Hepatocyte (in vitro differentiated cells): ENCODE measurements at regions not wholly inside any gene's neighbourhood (a gene's known extent, or its start where the extent isn't known, plus 50 kb on each side); places are given as distances from the start of the nearest gene placed in this dataset.

Source experiments
- CTCF ChIP-seq: fragments of 200-600 bp; sonication (generic); IDR thresholded peaks from 2 replicates; pipeline ENCODE4 v1.5.1; 2016; ENCODE audit warnings: antibody characterized with exemption, mild to moderate bottlenecking; ENCODE audit not compliant: poor library complexity
- EZH2 ChIP-seq: fragments of 200-600 bp; sonication (generic); IDR thresholded peaks from 2 replicates; pipeline ENCODE4 v1.6.1; 2016; ENCODE audit warnings: antibody characterized with exemption, mild to moderate bottlenecking, borderline replicate concordance
- EZH2phosphoT487 ChIP-seq: fragments of 200-600 bp; sonication (generic); IDR thresholded peaks from one replicate; pipeline ENCODE4 v1.6.1; 2018; ENCODE audit warnings: antibody characterized with exemption, mild to moderate bottlenecking, low read depth, moderate library complexity; ENCODE audit not compliant: unreplicated experiment, severe bottlenecking

GRCh38 chr1:222995236-222995580 lies 147.8 kb downstream of the TLR5 start:
- no peak for TF ChIP-seq CTCF
- no peak for TF ChIP-seq EZH2
- TF ChIP-seq EZH2phosphoT487 = no peak
